NCI-H524 treated with DMSO at 0.1 percent for 48 hours (cell line): ENCODE measurements at regions not wholly inside any gene's neighbourhood (a gene's known extent, or its start where the extent isn't known, plus 50 kb on each side); places are given as distances from the start of the nearest gene placed in this dataset.
"Not testable (repeated sequence)": the region's sequence is repeated elsewhere in the genome, so short reads cannot be mapped to it uniquely, and the experiment has no call there.

Experiments
- DNase-seq: peaks from one replicate; lab custom pipeline; 2025; lab: John Stamatoyannopoulos, UW

DNA sequence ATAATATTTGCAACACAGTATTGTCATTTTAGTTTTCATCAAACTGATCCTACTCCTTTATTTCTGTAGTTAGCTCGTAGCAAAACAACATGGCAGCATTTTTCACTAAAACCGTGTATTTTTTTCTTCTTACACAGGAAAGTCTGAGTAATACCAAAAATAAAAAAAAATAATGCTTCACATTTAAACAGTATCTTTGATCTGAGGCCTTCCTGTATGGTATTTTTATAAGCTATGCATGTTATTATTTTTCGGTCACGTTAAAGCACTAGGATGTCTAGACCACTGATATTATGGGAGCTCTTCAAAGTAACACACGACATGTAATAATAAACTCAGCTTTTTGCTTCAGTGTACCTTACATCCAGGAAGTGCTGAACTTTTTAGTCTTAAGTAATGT lies 94.1 kb upstream of the SRD5A3 start:
- DNase-seq, result no peak

DNA sequence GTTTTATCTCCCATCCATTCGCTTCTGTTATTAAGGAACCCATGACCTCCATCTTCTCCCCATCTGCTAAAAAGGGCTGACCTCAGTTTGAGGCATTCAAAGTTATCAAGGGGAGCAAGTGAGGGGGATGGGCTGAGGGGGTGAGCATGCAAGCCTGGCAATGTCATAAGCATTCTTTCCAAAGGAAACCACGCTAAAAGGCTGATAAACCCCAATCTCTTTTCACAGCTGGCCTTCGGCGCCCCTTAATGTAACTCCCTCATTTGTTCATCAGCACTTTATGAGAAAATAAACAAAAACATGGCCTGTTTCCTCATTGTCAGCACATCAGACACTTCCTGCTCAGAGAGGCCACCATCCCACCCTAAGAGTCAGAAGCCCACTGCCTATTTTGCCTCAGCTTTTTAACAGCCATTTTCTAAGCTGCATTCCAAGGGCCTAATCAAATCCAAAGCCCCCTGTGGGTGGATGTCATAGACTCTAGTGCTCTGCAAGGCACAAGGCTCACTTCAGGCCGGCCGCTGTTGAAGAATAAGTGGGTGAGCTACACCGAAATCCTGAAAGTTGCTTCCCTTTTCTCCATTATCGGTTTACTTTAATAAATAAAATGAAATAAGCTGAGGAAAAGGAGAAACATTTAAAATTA lies 92.0 kb upstream of the SRD5A3 start:
- DNase-seq, result no peak

DNA sequence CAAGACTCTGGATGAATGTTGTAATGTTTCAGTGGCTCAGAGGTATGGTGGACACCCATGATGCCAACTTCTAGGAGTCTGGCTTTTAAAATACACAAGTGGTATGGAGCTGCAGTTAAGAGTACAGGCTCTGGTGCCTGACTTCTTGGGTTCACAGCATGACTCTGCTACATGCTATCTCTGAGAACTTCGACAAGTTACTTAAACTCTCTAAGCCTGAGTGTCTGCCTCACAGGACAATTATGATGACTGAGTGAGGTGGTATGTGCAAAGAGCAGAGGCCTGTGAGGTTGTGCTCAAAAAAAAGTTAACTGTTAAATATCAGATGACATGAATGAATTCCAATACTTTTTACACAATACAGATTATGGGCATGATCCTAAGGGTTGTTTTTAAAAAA lies 90.9 kb upstream of the SRD5A3 start:
- DNase-seq, result no peak

DNA sequence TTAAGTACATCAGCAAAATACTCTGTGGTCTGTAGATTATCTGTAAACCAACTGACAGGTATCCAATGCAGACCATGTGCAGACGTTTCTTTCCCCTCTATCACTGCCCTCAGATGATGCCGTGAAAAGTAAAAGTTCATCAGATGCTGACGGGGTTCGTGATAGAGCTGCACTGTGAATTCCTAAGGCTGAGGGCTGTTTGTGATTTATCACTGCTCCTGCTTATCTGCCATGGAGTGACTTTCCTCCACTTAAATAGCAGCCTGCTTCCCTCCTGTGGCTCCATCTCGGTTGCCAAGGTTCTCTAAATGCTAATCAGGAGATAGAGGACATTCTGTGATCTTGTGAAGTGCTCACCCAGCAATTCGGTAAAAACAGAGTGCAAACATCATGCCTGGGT lies 89.3 kb upstream of the SRD5A3 start:
- no peak for DNase-seq

DNA sequence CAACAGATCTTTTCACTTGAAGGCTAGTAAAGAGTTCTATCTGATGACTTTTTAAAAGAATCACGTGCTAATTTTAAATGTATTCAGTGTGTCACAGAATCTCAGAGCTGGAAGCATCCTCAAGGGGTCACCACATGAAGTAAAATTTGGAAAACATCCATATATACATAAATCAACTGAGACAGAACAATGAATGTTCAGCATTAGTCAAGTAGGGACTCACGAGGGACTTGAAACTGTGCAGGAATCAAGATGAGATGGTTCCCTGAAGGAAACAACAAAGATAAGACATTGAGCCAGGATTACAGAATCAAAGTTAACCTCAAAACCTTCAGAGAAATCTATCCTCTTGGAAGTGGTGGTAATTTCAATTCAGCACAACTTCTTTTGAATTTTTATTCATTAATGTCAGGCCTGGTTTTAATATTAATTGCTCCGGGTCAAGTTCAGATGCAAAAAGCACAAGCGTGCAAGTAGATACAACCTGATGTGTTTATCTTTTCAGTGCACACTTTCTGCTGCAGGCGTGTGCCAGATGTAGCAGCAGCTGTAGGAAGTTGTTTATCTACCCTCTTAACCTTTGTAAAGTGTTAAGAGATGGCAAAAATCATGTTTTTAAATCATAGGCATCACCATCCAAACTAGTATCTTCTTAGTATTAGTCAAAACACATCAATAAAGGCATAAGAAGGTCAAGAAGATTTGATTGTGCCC lies 87.7 kb upstream of the SRD5A3 start:
- no peak for DNase-seq

DNA sequence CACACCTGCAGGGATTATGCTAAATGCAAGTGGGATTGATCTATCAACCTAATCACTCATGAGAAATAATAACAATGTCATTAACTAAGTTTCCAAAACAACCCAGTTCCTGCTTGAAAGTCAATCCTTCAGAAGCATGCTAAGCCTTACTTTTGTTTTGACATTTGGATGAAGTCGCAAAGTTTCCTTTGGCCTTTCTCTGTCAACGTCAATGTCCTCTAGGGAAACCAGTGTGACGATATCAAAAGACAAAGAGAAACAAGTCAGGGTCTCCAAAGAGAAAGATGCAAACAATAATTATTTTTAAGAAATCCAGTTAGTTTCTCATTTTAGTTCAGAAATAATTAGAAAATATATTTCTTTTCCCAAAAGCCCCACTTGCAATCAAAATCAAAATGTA lies 86.7 kb upstream of the SRD5A3 start:
- no peak for DNase-seq

DNA sequence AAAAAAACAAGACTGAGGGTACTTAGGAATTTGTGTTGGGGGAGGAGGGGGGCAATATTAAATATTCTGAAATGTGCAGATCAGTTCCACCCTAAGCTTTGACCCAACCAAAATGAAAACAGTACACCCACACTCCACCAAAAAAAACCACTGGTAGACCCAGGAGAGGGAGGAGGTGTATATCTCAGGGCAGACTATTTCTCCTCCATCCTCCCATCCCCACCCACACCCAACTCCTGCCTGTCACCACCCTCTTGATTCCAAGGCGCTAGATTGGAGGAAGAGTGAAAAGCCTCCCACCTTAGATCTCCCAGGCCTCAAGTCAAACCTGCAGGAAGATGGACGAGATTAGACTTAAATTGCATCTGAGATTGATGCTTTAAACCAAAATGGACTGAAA lies 76.6 kb upstream of the SRD5A3 start:
- DNase-seq, result no peak

DNA sequence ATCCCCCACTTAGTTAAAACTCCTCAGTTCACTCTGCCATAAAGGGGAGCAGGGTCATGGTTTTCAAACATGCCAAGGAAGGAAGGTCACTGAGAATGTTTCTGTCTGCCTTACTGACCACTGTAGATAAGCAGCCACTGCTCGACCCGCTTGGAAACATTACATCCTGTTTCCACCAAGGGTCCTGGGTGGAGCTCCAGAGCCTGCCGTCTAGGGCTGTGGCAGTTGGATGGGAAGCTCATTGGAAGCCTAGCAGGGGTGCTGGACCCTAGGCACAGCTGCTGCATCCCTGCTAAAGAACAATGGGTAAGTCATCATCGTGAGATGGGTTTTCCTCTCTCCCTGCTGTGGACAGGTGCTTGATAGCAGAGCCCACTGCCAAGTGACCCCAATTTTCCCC lies 76.0 kb upstream of the SRD5A3 start:
- no peak for DNase-seq

DNA sequence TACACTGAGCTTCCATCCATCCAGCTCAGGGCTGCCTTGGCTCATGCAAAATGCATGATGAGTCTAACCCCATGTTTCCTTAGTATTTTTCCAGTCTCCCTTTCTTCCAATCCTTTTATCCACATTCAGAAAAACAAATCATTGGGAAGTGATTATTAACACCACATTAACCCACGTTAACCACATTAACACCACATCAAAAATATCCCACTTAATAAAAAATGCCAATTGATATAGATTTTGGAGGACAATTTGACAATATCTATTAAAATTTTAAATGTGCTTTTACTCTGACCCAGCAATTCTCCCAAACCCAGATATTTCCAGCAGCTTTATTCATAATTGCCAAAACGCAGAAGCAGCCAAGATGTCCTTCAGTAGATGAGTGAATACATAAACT lies 75.6 kb upstream of the SRD5A3 start:
- DNase-seq, result no peak

DNA sequence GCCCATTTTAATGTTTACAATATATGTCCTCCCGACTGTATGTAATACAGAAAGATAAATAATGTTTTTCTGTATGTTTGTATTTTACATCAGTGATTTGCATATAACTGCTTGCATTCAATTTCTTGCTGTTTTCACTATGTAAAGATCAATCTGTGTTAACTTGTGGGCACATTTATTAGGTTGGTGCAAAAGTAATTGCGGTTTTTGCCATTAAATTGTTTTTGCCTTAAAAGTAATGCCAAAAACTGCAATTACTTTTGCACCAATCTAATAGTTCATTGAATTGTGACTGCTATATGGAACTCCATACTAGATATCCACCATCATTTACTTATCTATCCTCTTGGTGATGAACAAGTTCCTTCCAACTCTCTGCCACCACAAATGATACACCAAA lies 73.9 kb upstream of the SRD5A3 start:
- no peak for DNase-seq

DNA sequence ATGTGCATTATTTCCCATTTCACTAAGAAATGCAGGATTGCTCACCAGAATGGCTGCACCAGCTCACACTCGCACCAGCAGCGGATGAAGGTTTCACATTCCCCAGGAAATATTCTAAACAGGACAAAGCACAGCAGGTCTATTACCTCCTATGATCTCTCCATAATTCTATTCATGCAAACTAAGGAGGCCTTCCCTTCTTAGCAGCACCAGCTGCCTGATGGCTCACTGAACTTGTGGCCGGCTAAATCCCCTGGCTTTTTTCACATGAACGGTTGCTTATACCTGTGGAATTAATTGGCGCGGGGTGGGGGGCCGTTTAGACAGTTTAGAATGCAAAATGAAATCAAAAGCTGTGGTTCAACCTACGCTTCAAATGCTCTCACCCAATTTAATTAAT lies 73.5 kb upstream of the SRD5A3 start:
- no peak for DNase-seq

DNA sequence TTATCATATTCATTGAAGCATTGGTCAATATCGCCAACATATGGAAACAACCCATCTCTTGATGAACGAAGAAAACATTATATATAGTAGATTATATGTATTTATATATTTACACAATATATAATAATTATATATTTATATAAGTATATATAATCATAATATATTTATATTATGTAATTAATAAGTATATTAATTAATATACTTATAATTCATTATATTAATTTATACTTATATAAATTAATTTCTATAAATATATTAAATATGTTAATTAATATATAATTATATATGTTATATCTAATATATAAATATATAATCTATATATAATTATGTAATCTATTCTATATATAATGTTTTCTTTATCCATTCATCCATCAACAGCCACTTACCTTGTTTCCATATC lies 69.0 kb upstream of the SRD5A3 start:
- DNase-seq, result no peak

DNA sequence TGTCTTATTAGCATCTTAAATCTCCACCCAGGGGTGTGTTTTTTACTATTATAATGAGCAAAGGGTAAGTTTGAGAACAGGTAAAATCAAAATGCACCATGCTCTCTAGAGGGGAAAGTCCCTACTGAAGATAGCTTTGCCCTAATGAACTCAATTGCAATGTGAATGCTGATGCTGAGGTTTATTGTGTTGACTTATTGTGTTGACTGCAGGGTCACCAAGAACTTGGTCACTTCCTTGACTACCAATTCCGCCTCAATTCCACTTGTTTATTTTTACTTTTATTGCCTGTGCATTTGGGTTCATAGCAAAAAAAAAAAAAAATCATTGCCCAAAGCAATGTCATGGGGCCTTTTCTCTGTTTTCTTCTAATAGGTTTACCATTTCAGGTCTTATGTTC lies 67.7 kb upstream of the SRD5A3 start:
- DNase-seq, result no peak

DNA sequence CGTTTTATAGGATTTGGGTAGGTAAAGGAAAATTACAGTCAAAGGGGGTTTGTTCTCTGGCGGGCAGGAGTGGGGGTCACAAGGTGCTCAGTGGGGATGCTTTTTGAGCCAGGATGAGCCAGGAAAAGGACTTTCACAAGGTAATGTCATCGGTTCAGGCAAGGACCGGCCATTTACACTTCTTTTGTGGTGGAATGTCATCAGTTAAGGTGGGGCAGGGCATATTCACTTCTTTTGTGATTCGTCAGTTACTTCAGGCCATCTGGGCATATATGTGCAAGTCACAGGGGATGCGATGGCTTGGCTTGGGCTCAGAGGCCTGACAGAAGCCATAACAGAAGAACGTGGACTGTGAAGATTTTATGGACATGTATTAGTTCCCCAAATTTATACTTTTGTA lies 65.6 kb upstream of the SRD5A3 start:
- DNase-seq, result not testable (repeated sequence)

DNA sequence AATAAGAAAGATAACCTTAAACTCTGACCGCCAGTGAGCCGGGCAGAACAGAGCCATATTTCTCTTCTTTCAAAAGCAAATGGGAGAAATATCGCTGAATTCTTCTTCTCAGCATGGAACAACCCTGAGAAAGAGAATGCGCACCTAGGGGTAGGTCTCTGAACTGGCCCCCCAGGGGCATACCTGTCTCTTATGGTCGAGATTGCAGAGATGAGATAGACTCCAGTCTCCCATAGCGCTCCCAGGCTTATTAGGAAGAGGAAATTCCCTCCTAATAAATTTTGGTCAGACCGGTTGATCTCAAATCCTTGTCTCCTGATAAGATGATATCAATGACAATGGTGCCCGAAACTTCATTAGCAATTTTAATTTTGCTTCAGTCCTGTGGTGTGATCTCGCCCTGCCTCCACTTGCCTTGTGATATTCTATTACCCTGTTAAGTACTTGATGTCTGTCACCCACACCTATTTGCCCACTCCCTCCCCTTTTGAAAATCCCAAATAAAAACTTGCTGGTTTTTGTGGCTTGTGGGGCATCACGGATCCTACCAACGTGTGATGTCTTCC lies 64.8 kb upstream of the SRD5A3 start:
- not testable (repeated sequence) for DNase-seq

DNA sequence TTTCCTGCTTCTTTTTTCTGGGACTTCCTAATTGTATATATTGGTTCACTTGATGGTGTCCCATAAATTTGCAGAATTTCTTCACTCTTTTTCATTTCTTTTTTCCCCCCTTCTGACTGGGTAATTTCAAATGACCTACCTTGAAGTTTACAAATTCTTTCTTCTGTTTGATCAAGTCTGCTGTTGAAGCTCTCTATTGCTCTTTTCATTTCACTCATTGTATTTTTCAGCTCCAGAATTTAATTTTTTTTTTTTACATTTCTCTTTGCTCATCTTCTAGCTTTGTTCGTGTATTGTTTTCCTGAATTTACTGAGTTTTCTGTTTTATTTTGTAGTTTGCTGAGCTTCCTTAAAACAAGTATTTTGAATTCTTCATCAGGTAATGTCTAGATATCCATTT lies 61.7 kb upstream of the SRD5A3 start:
- no peak for DNase-seq

DNA sequence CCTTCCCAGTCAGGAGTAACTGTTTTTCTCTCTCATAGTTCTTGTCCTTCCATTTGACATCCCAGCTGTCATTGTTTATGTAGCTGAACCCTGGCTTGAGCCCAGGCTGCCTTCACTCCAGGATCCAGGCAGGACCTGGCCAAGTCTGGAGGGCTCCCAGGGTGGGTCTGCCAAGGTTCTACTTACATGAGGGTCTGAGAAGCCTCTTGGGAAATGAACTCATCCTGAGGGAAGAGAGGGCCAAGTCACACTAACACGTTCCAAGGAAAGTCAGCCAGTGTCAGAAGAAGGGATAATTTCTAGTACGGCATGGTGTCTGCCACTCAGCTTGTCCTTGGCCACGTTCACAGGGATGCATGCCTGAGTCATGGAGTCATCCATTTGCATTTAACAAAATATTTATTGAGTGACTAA lies 54.8 kb upstream of the SRD5A3 start:
- DNase-seq, result no peak

DNA sequence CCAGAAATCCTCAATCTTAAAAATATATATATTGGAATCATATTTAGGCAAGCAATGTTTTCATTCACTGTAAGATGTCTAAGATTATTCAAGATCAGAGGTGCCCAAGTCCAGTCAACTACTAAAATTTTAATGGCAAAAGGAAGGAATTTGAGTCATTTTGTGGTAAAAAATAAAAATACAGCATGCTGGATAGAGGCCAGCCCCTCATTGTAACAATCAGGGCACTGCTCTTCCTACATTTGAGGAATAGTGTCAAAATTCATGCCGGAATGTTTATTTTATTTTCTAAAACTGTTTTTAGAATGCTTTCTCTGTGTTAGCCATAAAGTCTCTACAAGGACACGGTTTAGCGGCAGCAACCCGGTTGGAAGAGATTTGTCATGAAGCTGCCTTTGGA lies 49.9 kb upstream of the SRD5A3 start:
- no peak for DNase-seq
